ENCODE measurements at regions not wholly inside any gene's neighbourhood (a gene's known extent, or its start where the extent isn't known, plus 50 kb on each side); places are given as distances from the start of the nearest gene placed in this dataset.

GRCh38 chr13:107574517-107575210, 640.7 kb downstream of the LIG4 start:
- Histone ChIP-seq H3K4me2 (ENCODE audit: insufficient read depth, low read length) (peak overlapping the region; percentile 35), H3K4me3 (replicated peaks in 1 of 3; ENCODE audit: insufficient read depth in 1 of 3, low read depth in 1 of 3, low read length in 3 of 3) (no peak overlapping the region), H3K27ac (ENCODE audit: insufficient read depth, low read depth, low read length) (no peak overlapping the region), H3K9ac (replicated peaks; ENCODE audit: extremely low read depth, insufficient read depth, low read length) (no peak overlapping the region), H2AFZ (ENCODE audit: low read depth, low read length) (no peak overlapping the region), H3K27me3 (ENCODE audit: control insufficient read depth in 2 of 2, insufficient read depth in 2 of 2, low read length in 2 of 2) (no peaks in the 10 kb centered on the region), H3K36me3 (ENCODE audit: control insufficient read depth in 2 of 2, extremely low read depth in 1 of 2, insufficient read depth in 2 of 2, low read length in 2 of 2) (no peaks in the 10 kb centered on the region), H4K20me1 (replicated peaks; ENCODE audit: control insufficient read depth, extremely low read depth, insufficient read depth, low read length) (no peaks in the 10 kb centered on the region), H3K4me1 (ENCODE audit: control insufficient read depth, extremely low read depth, insufficient read depth, low read length) (peaks cover 22% of the 10 kb centered on the region), H3K9me1 (replicated peaks; ENCODE audit: control insufficient read depth, extremely low read depth, insufficient read depth, low read length) (no peaks in the 10 kb centered on the region), H3K79me2 (ENCODE audit: control insufficient read depth, insufficient read depth, low read length) (no peaks in the 10 kb centered on the region), H3K9me3 (replicated peaks; ENCODE audit: control insufficient read depth, insufficient read depth, low read length) (no peaks in the 10 kb centered on the region)
- intact Hi-C loops (cut with micrococcal nuclease) (loop anchor here (2.0 to 5.0 kb wide), 2 partner anchors 14 to 202 kb away; no protein-coding TSS in a partner anchor), dilution Hi-C loops (cut with MboI; ENCODE audit: extremely low pct_ligation_motif_present, low sequenced_read_pairs) (no loop called here)
- ChIA-PET POLR2A (no interaction called here), CTCF (no interaction called here)
- no TSS peak for BruUV-seq (replicated peaks)
- DNase-seq (ENCODE audit: low read depth, low spot score) = peak; percentile 70
- FAIRE-seq = peak; percentile 70
- no peak for TF ChIP-seq GATA2 (IDR thresholded peaks at IDR 0.05; ENCODE audit: insufficient read depth, insufficient read length, low read depth, low read length)
- TF ChIP-seq MAX (IDR thresholded peaks at IDR 0.05; ENCODE audit: insufficient read depth, insufficient read length) = no peak
- TF ChIP-seq, protein P1, sequence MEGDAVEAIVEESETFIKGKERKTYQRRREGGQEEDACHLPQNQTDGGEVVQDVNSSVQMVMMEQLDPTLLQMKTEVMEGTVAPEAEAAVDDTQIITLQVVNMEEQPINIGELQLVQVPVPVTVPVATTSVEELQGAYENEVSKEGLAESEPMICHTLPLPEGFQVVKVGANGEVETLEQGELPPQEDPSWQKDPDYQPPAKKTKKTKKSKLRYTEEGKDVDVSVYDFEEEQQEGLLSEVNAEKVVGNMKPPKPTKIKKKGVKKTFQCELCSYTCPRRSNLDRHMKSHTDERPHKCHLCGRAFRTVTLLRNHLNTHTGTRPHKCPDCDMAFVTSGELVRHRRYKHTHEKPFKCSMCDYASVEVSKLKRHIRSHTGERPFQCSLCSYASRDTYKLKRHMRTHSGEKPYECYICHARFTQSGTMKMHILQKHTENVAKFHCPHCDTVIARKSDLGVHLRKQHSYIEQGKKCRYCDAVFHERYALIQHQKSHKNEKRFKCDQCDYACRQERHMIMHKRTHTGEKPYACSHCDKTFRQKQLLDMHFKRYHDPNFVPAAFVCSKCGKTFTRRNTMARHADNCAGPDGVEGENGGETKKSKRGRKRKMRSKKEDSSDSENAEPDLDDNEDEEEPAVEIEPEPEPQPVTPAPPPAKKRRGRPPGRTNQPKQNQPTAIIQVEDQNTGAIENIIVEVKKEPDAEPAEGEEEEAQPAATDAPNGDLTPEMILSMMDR (IDR thresholded peaks at IDR 0.05; ENCODE audit: extremely low read depth in 1 of 2, insufficient read depth in 1 of 2, low read depth in 1 of 2, low read length in 2 of 2) = no peak
- TF ChIP-seq FOS (IDR thresholded peaks at IDR 0.05; ENCODE audit: borderline replicate concordance, insufficient read depth, low read length) = no peak
- no peak for TF ChIP-seq MYC (IDR thresholded peaks at IDR 0.05; ENCODE audit: low read depth, low read length)
- TF ChIP-seq EZH2 (IDR thresholded peaks at IDR 0.05; ENCODE audit: borderline replicate concordance, low read depth, low read length, severe bottlenecking) = no peak
- TF ChIP-seq POLR2AphosphoS5 (IDR thresholded peaks at IDR 0.05; ENCODE audit: insufficient read depth, low read depth, low read length) = no peak
- TF ChIP-seq POLR2A (IDR thresholded peaks at IDR 0.05; ENCODE audit: low read depth, low read length) = no peak
